MM.1S (cell line): ENCODE measurements at regions not wholly inside any gene's neighbourhood (a gene's known extent, or its start where the extent isn't known, plus 50 kb on each side); places are given as distances from the start of the nearest gene placed in this dataset.
A peak's percentile ranks its signal among the peaks of the same experiment; 100 is the strongest.

Experiments
- DNase-seq: peaks from one replicate; pipeline ENCODE4 v3.0.0-alpha.2; 2015
- H2AFZ ChIP-seq: fragments of 300-600 bp; sonication (generic); 2 replicates; pipeline ENCODE4 v1.6.0; 2016; ENCODE audit warnings: antibody characterized with exemption, low read length
- H3F3A ChIP-seq: fragments of 300-600 bp; sonication (generic); 2 replicates; pipeline ENCODE4 v1.6.1; 2016; ENCODE audit warnings: mild to moderate bottlenecking, antibody characterized with exemption, low read length, moderate library complexity, mixed read lengths; ENCODE audit not compliant: insufficient read depth
- H3K27ac ChIP-seq: fragments of 300-600 bp; sonication (generic); 2 replicates; pipeline ENCODE4 v1.5.1; 2016; ENCODE audit warnings: mild to moderate bottlenecking, low read length
- H3K27me3 ChIP-seq: fragments of 300-600 bp; sonication (generic); replicated peaks from 2 replicates; pipeline ENCODE4 v1.6.0; 2016; ENCODE audit warnings: low read length; ENCODE audit not compliant: insufficient read depth
- H3K36me3 ChIP-seq: fragments of 300-600 bp; sonication (generic); replicated peaks from 2 replicates; pipeline ENCODE4 v1.6.1; 2016; ENCODE audit warnings: mild to moderate bottlenecking, low read length, mixed read lengths; ENCODE audit not compliant: insufficient read depth
- H3K4me1 ChIP-seq: fragments of 300-600 bp; sonication (generic); 2 replicates; pipeline ENCODE4 v1.6.1; 2016; ENCODE audit warnings: low read length, mixed read lengths
- H3K4me2 ChIP-seq: fragments of 300-600 bp; sonication (generic); 2 replicates; pipeline ENCODE4 v1.6.0; 2016; ENCODE audit warnings: low read depth, low read length
- H3K4me3 ChIP-seq: fragments of 300-600 bp; sonication (generic); 2 replicates; pipeline ENCODE4 v1.5.1; 2016; ENCODE audit warnings: low read length, mixed read lengths
- H3K79me2 ChIP-seq: fragments of 300-600 bp; sonication (generic); 2 replicates; pipeline ENCODE4 v1.6.1; 2016; ENCODE audit warnings: mixed run types, low read length, mixed read lengths
- H3K9ac ChIP-seq: fragments of 300-600 bp; sonication (generic); 2 replicates; pipeline ENCODE4 v1.6.1; 2016; ENCODE audit warnings: low read length, mixed read lengths
- H3K9me2 ChIP-seq: fragments of 300-600 bp; sonication (generic); replicated peaks from 2 replicates; pipeline ENCODE4 v1.6.1; 2016; ENCODE audit warnings: mild to moderate bottlenecking, low read length, mixed read lengths; ENCODE audit not compliant: insufficient read depth
- H3K9me3 ChIP-seq: fragments of 300-600 bp; sonication (generic); replicated peaks from 2 replicates; pipeline ENCODE4 v1.6.1; 2016; ENCODE audit warnings: mild to moderate bottlenecking, low read length, mixed read lengths; ENCODE audit not compliant: insufficient read depth
- H4K20me1 ChIP-seq: fragments of 300-600 bp; sonication (generic); 2 replicates; pipeline ENCODE4 v1.6.1; 2016; ENCODE audit warnings: mild to moderate bottlenecking, low read length, moderate library complexity, mixed read lengths; ENCODE audit not compliant: insufficient read depth
- EZH2 ChIP-seq: fragments of 300-600 bp; sonication (generic); optimal IDR thresholded peaks from 2 replicates; pipeline ENCODE3; 2017; ENCODE audit warnings: low read depth, mild to moderate bottlenecking, antibody characterized with exemption, low read length, mixed read lengths
- EZH2phosphoT487 ChIP-seq: fragments of 300-600 bp; sonication (generic); IDR thresholded peaks from 2 replicates; pipeline ENCODE4 v1.6.1; 2018; ENCODE audit warnings: antibody characterized with exemption, low read length
- TF ChIP-seq, protein P1 (sequence below): fragments of 300-600 bp; sonication (generic); IDR thresholded peaks from 2 replicates; pipeline ENCODE4 v1.5.1; 2016; ENCODE audit warnings: antibody characterized with exemption, low read length, mixed read lengths

DNA sequence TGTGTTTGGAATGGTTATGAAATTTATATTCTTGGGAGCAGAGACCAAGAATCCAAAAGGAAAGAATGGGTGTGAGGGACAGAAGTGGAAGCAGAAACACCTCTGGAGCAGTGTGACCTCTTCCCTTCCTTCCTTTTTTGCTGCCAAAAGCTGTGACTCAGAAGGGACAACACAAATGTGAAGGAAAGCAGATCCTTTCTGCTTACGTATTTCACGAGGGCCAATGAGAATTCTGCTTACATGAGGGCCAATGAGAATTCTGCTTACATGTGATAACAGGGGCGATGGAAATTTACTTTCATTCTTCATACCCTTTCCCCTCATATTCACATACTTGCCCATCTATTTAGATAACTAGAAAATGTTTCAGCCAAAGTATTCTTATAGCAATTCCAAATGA lies 404.6 kb downstream of the PRDM5 start:
- H3K4me2 ChIP-seq, result peak overlapping the region; percentile 45; the same call in 1 of the 2 replicates
- no peaks in the 10 kb centered on the region for H3K9me3 ChIP-seq
- peak overlapping the region; percentile 19 for H2AFZ ChIP-seq
- H3K27ac ChIP-seq, result no peak overlapping the region
- H3K9ac ChIP-seq, result no peak overlapping the region
- H3F3A ChIP-seq, result no peaks in the 10 kb centered on the region
- H3K4me3 ChIP-seq, result peak overlapping the region; percentile 10; the same call in 1 of the 2 replicates
- no peak for DNase-seq
- H3K79me2 ChIP-seq, result no peaks in the 10 kb centered on the region
- H3K9me2 ChIP-seq, result no peaks in the 10 kb centered on the region
- no peaks in the 10 kb centered on the region for H3K36me3 ChIP-seq
- TF ChIP-seq EZH2phosphoT487, result no peak
- no peak for TF ChIP-seq EZH2
- no peaks in the 10 kb centered on the region for H3K4me1 ChIP-seq
- H3K27me3 ChIP-seq, result no peaks in the 10 kb centered on the region
- H4K20me1 ChIP-seq, result no peaks in the 10 kb centered on the region

DNA sequence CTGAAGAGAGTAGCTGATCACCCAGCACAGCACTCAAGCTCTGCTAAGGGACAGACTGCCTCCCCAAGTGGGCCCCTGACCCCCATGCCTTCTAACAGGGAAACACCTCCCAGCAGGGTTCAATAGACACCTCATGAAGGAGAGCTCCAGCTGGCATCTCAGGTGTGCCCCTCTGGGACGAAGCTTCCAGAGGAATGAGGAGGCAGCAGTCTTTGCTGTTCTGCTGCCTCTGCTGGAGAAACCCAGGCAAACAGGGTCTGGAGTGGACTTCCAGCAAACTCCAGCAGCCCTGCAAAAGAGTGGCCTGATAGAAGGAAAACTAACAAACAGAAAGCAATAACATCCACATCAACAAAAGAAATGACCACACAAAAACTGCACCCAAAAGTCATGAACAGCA lies 412.8 kb downstream of the PRDM5 start:
- no peak for DNase-seq
- TF ChIP-seq EZH2phosphoT487, result no peak
- TF ChIP-seq, protein P1, sequence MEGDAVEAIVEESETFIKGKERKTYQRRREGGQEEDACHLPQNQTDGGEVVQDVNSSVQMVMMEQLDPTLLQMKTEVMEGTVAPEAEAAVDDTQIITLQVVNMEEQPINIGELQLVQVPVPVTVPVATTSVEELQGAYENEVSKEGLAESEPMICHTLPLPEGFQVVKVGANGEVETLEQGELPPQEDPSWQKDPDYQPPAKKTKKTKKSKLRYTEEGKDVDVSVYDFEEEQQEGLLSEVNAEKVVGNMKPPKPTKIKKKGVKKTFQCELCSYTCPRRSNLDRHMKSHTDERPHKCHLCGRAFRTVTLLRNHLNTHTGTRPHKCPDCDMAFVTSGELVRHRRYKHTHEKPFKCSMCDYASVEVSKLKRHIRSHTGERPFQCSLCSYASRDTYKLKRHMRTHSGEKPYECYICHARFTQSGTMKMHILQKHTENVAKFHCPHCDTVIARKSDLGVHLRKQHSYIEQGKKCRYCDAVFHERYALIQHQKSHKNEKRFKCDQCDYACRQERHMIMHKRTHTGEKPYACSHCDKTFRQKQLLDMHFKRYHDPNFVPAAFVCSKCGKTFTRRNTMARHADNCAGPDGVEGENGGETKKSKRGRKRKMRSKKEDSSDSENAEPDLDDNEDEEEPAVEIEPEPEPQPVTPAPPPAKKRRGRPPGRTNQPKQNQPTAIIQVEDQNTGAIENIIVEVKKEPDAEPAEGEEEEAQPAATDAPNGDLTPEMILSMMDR, result no peak
- TF ChIP-seq EZH2, result no peak
- H2AFZ ChIP-seq, result no peak overlapping the region

DNA sequence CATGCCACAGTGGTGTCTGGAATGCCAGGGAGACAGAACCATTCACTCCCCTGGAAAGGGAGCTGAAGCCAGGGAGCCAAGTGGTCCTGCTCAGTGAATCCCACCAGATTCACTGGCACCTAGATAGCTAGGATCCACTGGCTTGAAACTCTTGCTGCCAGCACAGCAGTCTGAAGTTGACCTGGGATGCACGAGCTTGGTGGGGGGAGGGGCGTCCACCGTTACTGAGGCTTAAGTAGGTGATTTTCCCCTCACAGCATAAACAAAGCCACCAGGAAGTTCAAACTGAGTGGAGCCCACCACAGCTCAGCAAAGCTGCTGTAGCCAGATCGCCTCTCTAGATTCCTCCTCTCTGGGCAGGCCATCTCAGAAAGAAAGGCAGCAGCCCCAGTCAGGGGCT lies 413.3 kb downstream of the PRDM5 start:
- Histone ChIP-seq H3K4me1 (no peaks in the 10 kb centered on the region), H3K79me2 (no peaks in the 10 kb centered on the region), H3K27me3 (no peaks in the 10 kb centered on the region), H3F3A (no peaks in the 10 kb centered on the region), H3K4me2 (no peak overlapping the region), H3K9me3 (no peaks in the 10 kb centered on the region), H3K36me3 (no peaks in the 10 kb centered on the region), H3K9me2 (no peaks in the 10 kb centered on the region), H3K9ac (no peak overlapping the region), H2AFZ (no peak overlapping the region), H3K4me3 (no peak overlapping the region), H3K27ac (no peak overlapping the region), H4K20me1 (no peaks in the 10 kb centered on the region)
- TF ChIP-seq EZH2 (no peak), EZH2phosphoT487 (no peak)
- TF ChIP-seq, protein P1, result no peak
- DNase-seq, result no peak

More for the DNA sequence above, 412.8 kb downstream of the PRDM5 start:
- H3K36me3 ChIP-seq, result no peaks in the 10 kb centered on the region
- H3K79me2 ChIP-seq, result no peaks in the 10 kb centered on the region
- H3K9ac ChIP-seq, result no peak overlapping the region
- H3K9me2 ChIP-seq, result no peaks in the 10 kb centered on the region
- no peaks in the 10 kb centered on the region for H3K9me3 ChIP-seq
- no peaks in the 10 kb centered on the region for H4K20me1 ChIP-seq
- H3K27me3 ChIP-seq, result no peaks in the 10 kb centered on the region
- no peaks in the 10 kb centered on the region for H3F3A ChIP-seq
- no peak overlapping the region for H3K27ac ChIP-seq
- no peak overlapping the region for H3K4me3 ChIP-seq
- no peaks in the 10 kb centered on the region for H3K4me1 ChIP-seq
- no peak overlapping the region for H3K4me2 ChIP-seq

DNA sequence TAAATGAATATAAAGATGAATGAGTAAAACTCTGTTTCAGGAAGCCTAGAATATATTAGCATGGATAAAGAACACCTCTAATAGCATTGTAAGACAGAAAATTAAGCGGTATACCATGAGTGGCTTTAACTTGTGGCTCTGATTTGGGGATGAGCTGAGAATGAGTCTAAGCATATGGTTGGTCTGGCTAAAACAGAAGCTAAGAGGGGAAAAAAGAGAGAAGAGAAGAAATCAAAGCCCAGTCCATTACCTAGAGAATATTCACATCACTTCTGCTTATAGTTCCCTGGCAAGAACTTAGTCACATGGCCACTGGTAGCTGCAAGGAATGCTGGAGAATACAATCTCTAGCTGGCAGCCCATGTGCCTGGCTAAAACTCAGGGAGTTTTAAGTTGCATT lies 414.5 kb downstream of the PRDM5 start:
- TF ChIP-seq EZH2 (no peak), EZH2phosphoT487 (no peak)
- TF ChIP-seq, protein P1, result no peak
- Histone ChIP-seq H3F3A (no peaks in the 10 kb centered on the region), H3K4me1 (no peaks in the 10 kb centered on the region), H3K4me3 (no peak overlapping the region), H4K20me1 (no peaks in the 10 kb centered on the region), H3K9ac (no peak overlapping the region), H3K9me3 (no peaks in the 10 kb centered on the region), H3K27ac (no peak overlapping the region), H2AFZ (no peak overlapping the region), H3K79me2 (no peaks in the 10 kb centered on the region), H3K9me2 (no peaks in the 10 kb centered on the region), H3K4me2 (no peak overlapping the region), H3K36me3 (no peaks in the 10 kb centered on the region), H3K27me3 (no peaks in the 10 kb centered on the region)
- DNase-seq, result no peak
